Endothelial cell of umbilical vein (primary cell): ENCODE measurements at regions not wholly inside any gene's neighbourhood (a gene's known extent, or its start where the extent isn't known, plus 50 kb on each side); places are given as distances from the start of the nearest gene placed in this dataset.

Experiments used
- BruUV-seq: library from RNA; stranded (reverse); fragments of 400-500 nt; replicated peaks from 2 replicates; lab custom pipeline; 2021; lab: Mats Ljungman, UMichigan
- CTCF ChIA-PET: fragments of 300-600, 350-600 bp; sonication (Branson Sonifier 250); formaldehyde crosslinking; loops from one replicate; lab custom pipeline; 2021; ENCODE audit warnings: antibody characterized with exemption, inconsistent platforms; lab: Charles Lee
- POLR2A ChIA-PET: fragments of 300-600, 350-600 bp; sonication (Branson Sonifier 250); formaldehyde crosslinking; loops from one replicate; lab custom pipeline; 2021; ENCODE audit warnings: antibody characterized with exemption, inconsistent platforms; lab: Charles Lee
- DNase-seq: peaks from one replicate; pipeline ENCODE4 v3.0.0-alpha.2; 2011; ENCODE audit warnings: low read depth, low spot score
- FAIRE-seq: peaks from 2 replicates; lab custom pipeline; 2011; peaks lifted over from hg19 to GRCh38; lab: Jason Lieb, UNC
- H2AFZ ChIP-seq: 2 replicates; pipeline ENCODE4 v1.6.0; 2012; ENCODE audit warnings: low read depth, low read length, control low read depth, inconsistent platforms
- H3K27ac ChIP-seq: 2 replicates; pipeline ENCODE4 v1.5.1; 2011; ENCODE audit warnings: low read depth, mild to moderate bottlenecking, control low read depth, low read length, moderate library complexity; ENCODE audit not compliant: insufficient read depth
- H3K27me3 ChIP-seq, 2 experiments: 2 replicates each; pipeline versions ENCODE4 v1.6.0 to v1.6.1; 2011; ENCODE audit warnings: low read length in 2 of 2, mixed read lengths in 1 of 2; ENCODE audit not compliant: control insufficient read depth in 2 of 2, insufficient read depth in 2 of 2
- H3K36me3 ChIP-seq, 2 experiments: 2 replicates in 1 of 2; 3 replicates in 1 of 2; pipeline ENCODE4 v1.5.1; 2011; ENCODE audit warnings: low read length in 2 of 2, mild to moderate bottlenecking in 1 of 2, moderate library complexity in 1 of 2; ENCODE audit not compliant: control insufficient read depth in 2 of 2, insufficient read depth in 2 of 2; ENCODE audit errors: extremely low read depth in 1 of 2
- H3K4me1 ChIP-seq: 3 replicates; pipeline ENCODE4 v1.5.1; 2011; ENCODE audit warnings: mild to moderate bottlenecking, low read length; ENCODE audit not compliant: control insufficient read depth, insufficient read depth; ENCODE audit errors: extremely low read depth
- H3K4me2 ChIP-seq: 2 replicates; pipeline ENCODE4 v1.6.1; 2011; ENCODE audit warnings: low read length, control low read depth, mixed read lengths; ENCODE audit not compliant: insufficient read depth
- H3K4me3 ChIP-seq, 3 experiments: fragments of 200-600 bp in 1 of 3; sonication (generic), shearing (Covaris generic) in 1 of 3; replicated peaks in 1 of 3; 2 replicates each; pipeline ENCODE4 v1.5.1; 2011 to 2016; ENCODE audit warnings: control low read depth in 3 of 3, low read length in 3 of 3, mild to moderate bottlenecking in 2 of 3, inconsistent platforms in 1 of 3, low read depth in 1 of 3, moderate library complexity in 1 of 3; ENCODE audit not compliant: insufficient read depth in 1 of 3
- H3K79me2 ChIP-seq: 2 replicates; pipeline ENCODE4 v1.6.0; 2012; ENCODE audit warnings: low read length, inconsistent platforms; ENCODE audit not compliant: control insufficient read depth, insufficient read depth
- H3K9ac ChIP-seq: replicated peaks from 2 replicates; pipeline ENCODE3; 2011; ENCODE audit warnings: low read length, control low read depth; ENCODE audit not compliant: insufficient read depth; ENCODE audit errors: extremely low read depth
- H3K9me1 ChIP-seq: replicated peaks from 3 replicates; pipeline ENCODE4 v1.6.0; 2011; ENCODE audit warnings: mild to moderate bottlenecking, low read length; ENCODE audit not compliant: control insufficient read depth, insufficient read depth; ENCODE audit errors: extremely low read depth
- H3K9me3 ChIP-seq: replicated peaks from 2 replicates; pipeline ENCODE4 v1.5.1; 2012; ENCODE audit warnings: low read length, inconsistent platforms; ENCODE audit not compliant: control insufficient read depth, insufficient read depth
- H4K20me1 ChIP-seq: replicated peaks from 2 replicates; pipeline ENCODE3; 2011; ENCODE audit warnings: mild to moderate bottlenecking, low read length; ENCODE audit not compliant: control insufficient read depth, insufficient read depth; ENCODE audit errors: extremely low read depth
- CTCF ChIP-seq, 2 donors: IDR thresholded peaks; 1 replicate in 1 of 2; 2 replicates in 1 of 2; pipeline ENCODE4 v1.5.1; 2011; ENCODE audit warnings: low read length in 2 of 2, mild to moderate bottlenecking in 2 of 2, moderate library complexity in 2 of 2, control low read depth in 1 of 2, inconsistent platforms in 1 of 2, low read depth in 1 of 2; ENCODE audit not compliant: insufficient read depth in 1 of 2; ENCODE audit errors: extremely low read depth in 1 of 2
- EZH2 ChIP-seq: IDR thresholded peaks from 2 replicates; pipeline ENCODE4 v1.6.1; 2012; ENCODE audit warnings: borderline replicate concordance, low read depth, mild to moderate bottlenecking, moderate library complexity, low read length, inconsistent platforms; ENCODE audit not compliant: severe bottlenecking
- FOS ChIP-seq: IDR thresholded peaks from 2 replicates; pipeline ENCODE4 v1.6.1; 2011; ENCODE audit warnings: mild to moderate bottlenecking, low read length, moderate library complexity, borderline replicate concordance; ENCODE audit not compliant: insufficient read depth
- GATA2 ChIP-seq: IDR thresholded peaks from 2 replicates; pipeline ENCODE4 v1.7.0; 2011; ENCODE audit warnings: low read depth, mild to moderate bottlenecking, moderate library complexity, mixed read lengths, low read length; ENCODE audit not compliant: insufficient read length, insufficient read depth
- JUN ChIP-seq: IDR thresholded peaks from 2 replicates; pipeline ENCODE4 v1.6.1; 2011; ENCODE audit warnings: borderline replicate concordance, low read depth; ENCODE audit not compliant: insufficient read length, insufficient read depth
- MAX ChIP-seq: IDR thresholded peaks from 2 replicates; pipeline ENCODE4 v1.6.1; 2011; ENCODE audit not compliant: insufficient read depth, insufficient read length
- MYC ChIP-seq: IDR thresholded peaks from one replicate; pipeline ENCODE4 v1.6.1; 2011; ENCODE audit warnings: mild to moderate bottlenecking, low read depth, low read length
- POLR2A ChIP-seq: IDR thresholded peaks from 2 replicates; pipeline ENCODE4 v1.6.1; 2012; ENCODE audit warnings: low read depth, mild to moderate bottlenecking, control low read depth, low read length
- POLR2AphosphoS5 ChIP-seq: IDR thresholded peaks from 2 replicates; pipeline ENCODE4 v1.6.1; 2012; ENCODE audit warnings: low read depth, mild to moderate bottlenecking, control low read depth, low read length, moderate library complexity; ENCODE audit not compliant: insufficient read depth
- dilution Hi-C: fragments of 300-500 bp; cut with MboI; formaldehyde crosslinking; loops from one replicate; pipeline ENCODE4 v1.15.0; 2019; ENCODE audit warnings: low sequenced_read_pairs; ENCODE audit not compliant: extremely low pct_ligation_motif_present
- intact Hi-C: fragments of 100-400 bp; cut with micrococcal nuclease; formaldehyde crosslinking; loops from one replicate; pipeline ENCODE4 v1.10.0; 2022

GRCh38 chr6:77040568-77041195, 422.6 kb downstream of the HTR1B start:
- no peak overlapping the region for H3K27ac ChIP-seq

More at GRCh38 chr6:77040568-77041195, 422.6 kb downstream of the HTR1B start:
- H3K27me3 ChIP-seq = no peaks in the 10 kb centered on the region
- no peak overlapping the region for H3K9ac ChIP-seq
- no peak for FAIRE-seq
- H3K4me2 ChIP-seq = no peak overlapping the region
- H3K79me2 ChIP-seq = no peaks in the 10 kb centered on the region
- H3K9me1 ChIP-seq = no peaks in the 10 kb centered on the region
- intact Hi-C loops (no loop called here), dilution Hi-C loops (no loop called here)
- no TSS peak for BruUV-seq
- no peak for DNase-seq
- H2AFZ ChIP-seq = no peak overlapping the region
- H3K4me1 ChIP-seq = peaks cover 5% of the 10 kb centered on the region
- H3K9me3 ChIP-seq = no peaks in the 10 kb centered on the region
- H3K4me3 ChIP-seq = no peak overlapping the region
- CTCF ChIA-PET = no interaction called here
- no peaks in the 10 kb centered on the region for H4K20me1 ChIP-seq
- no peak for TF ChIP-seq FOS
- TF ChIP-seq GATA2 = no peak
- no peak for TF ChIP-seq MAX
- TF ChIP-seq POLR2A = no peak
- TF ChIP-seq EZH2 = no peak
- TF ChIP-seq JUN = no peak
- no peak for TF ChIP-seq CTCF (IDR thresholded peaks at IDR 0.05; ENCODE audit: extremely low read depth in 1 of 2, insufficient read depth in 1 of 2, low read depth in 1 of 2, low read length in 2 of 2)
- no peak for TF ChIP-seq POLR2AphosphoS5
- TF ChIP-seq MYC = no peak
- no peaks in the 10 kb centered on the region for H3K36me3 ChIP-seq
- POLR2A ChIA-PET = no interaction called here
